ENCODE measurements at regions not wholly inside any gene's neighbourhood (a gene's known extent, or its start where the extent isn't known, plus 50 kb on each side); places are given as distances from the start of the nearest gene placed in this dataset.

DNA sequence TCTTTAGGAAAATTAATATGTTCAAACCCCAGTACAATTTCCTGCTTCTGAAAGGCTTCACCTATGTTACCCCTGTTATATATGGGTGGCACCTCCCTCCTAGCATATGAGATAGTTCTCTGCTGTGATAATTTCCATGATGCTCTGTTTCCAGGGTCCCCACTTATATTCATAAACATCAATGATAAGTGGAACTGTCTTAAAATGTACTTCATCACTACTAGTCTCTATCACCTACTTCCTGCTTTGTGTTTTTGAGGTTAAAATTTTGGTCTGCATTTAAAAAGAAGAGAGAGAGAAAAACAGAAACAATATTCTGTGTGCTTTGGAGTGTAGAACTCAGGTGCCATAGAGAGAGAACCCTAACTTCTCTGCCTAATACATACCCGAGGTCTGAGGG is 234.7 kb downstream of the HTR1A start:
- Histone ChIP-seq H3K4me3 (ENCODE audit: low read depth, low read length) (no peak overlapping the region), H3K4me1 (ENCODE audit: control insufficient read depth, insufficient read depth, low read length, poor library complexity, severe bottlenecking) (no peaks in the 10 kb centered on the region)
- DNase-seq = no peak

DNA sequence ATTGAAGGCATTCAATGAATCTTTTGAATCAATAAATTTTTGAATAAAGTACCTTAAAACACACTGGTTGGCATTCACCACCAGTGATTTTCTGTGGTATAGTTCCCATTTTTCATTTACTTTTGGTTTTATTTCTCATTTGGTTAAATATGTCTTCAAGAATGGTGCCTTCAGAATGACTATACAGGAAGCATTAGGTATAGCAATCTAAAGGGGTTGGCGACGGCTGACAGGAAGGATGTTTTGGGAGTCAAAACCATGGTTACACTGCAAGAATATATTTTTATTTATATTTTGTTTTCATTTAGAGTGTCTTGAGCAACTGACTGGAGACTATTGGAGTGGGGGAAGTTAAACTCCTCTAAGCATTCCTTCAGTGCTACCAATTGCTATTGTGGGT is 235.7 kb downstream of the HTR1A start:
- no peak overlapping the region for H3K27ac ChIP-seq (ENCODE audit: insufficient read depth, low read length, poor library complexity, severe bottlenecking)
- H3K27ac Mint-ChIP-seq = no peak overlapping the region
- H3K36me3 Mint-ChIP-seq = no peaks in the 10 kb centered on the region

More for the DNA sequence above, 234.7 kb downstream of the HTR1A start:
- Histone ChIP-seq H3K36me3 (ENCODE audit: control insufficient read depth, insufficient read depth, low read length) (no peaks in the 10 kb centered on the region), H3K27ac (ENCODE audit: insufficient read depth, low read length, poor library complexity, severe bottlenecking) (no peak overlapping the region), H3K27me3 (ENCODE audit: control insufficient read depth, insufficient read depth, low read length) (no peaks in the 10 kb centered on the region), H3K9me3 (ENCODE audit: control insufficient read depth in 2 of 2, low read length in 2 of 2) (no peaks in the 10 kb centered on the region)
- Mint-ChIP-seq H3K27ac (no peak overlapping the region), H3K9me3 (peaks cover 2 to 19% (median 5%) of the 10 kb centered on the region in 7 donors), H3K36me3 (no peaks in the 10 kb centered on the region), H3K4me3 (no peak overlapping the region), H3K4me1 (no peaks in the 10 kb centered on the region), H3K27me3 (peaks cover 4% of the 10 kb centered on the region)
- ATAC-seq (ENCODE audit: low read depth in 2 of 2) = no peak

DNA sequence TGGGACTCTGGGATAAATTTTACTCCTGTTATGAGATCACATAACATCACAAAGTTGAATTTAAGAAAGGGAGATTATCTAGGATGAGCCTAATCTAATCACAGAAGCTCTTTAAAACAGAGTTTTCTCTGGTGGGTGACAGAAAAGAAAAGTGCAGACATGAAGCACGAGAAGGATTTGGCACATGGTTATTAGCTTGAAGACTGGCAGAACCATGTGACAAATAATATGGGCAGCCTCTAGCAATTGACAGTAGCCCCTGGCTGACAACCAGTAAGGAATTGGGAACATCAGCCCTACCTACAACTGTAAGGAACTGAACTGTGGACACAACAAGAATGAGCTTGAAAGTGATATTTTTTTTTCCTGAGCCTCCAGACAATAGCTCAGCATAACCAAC is 243.1 kb downstream of the HTR1A start:
- DNase-seq (no peak), ATAC-seq (ENCODE audit: low read depth in 2 of 2) (no peak)
- Histone ChIP-seq H3K27ac (ENCODE audit: insufficient read depth, low read length, poor library complexity, severe bottlenecking) (no peak overlapping the region), H3K36me3 (ENCODE audit: control insufficient read depth, insufficient read depth, low read length) (no peaks in the 10 kb centered on the region), H3K27me3 (ENCODE audit: control insufficient read depth, insufficient read depth, low read length) (no peaks in the 10 kb centered on the region), H3K9me3 (ENCODE audit: control insufficient read depth in 2 of 2, low read length in 2 of 2) (no peaks in the 10 kb centered on the region), H3K4me1 (ENCODE audit: control insufficient read depth, insufficient read depth, low read length, poor library complexity, severe bottlenecking) (no peaks in the 10 kb centered on the region), H3K4me3 (ENCODE audit: low read depth, low read length) (no peak overlapping the region)
- Mint-ChIP-seq H3K4me1 (no peaks in the 10 kb centered on the region), H3K27me3 (no peaks in the 10 kb centered on the region), H3K27ac (no peak overlapping the region), H3K36me3 (no peaks in the 10 kb centered on the region), H3K4me3 (no peak overlapping the region), H3K9me3 (peaks cover 0 to 5% (median 3%) of the 10 kb centered on the region in 7 donors)

More for the DNA sequence above, 235.7 kb downstream of the HTR1A start:
- Mint-ChIP-seq H3K4me3 (no peak overlapping the region), H3K4me1 (no peaks in the 10 kb centered on the region), H3K9me3 (peaks cover 0 to 12% (median 5%) of the 10 kb centered on the region in 7 donors), H3K27me3 (peaks cover 4% of the 10 kb centered on the region)
- Histone ChIP-seq H3K4me1 (ENCODE audit: control insufficient read depth, insufficient read depth, low read length, poor library complexity, severe bottlenecking) (no peaks in the 10 kb centered on the region), H3K9me3 (ENCODE audit: control insufficient read depth in 2 of 2, low read length in 2 of 2) (no peaks in the 10 kb centered on the region), H3K36me3 (ENCODE audit: control insufficient read depth, insufficient read depth, low read length) (no peaks in the 10 kb centered on the region), H3K4me3 (ENCODE audit: low read depth, low read length) (no peak overlapping the region), H3K27me3 (ENCODE audit: control insufficient read depth, insufficient read depth, low read length) (no peaks in the 10 kb centered on the region)
- DNase-seq = no peak
- ATAC-seq (ENCODE audit: low read depth in 2 of 2) = no peak

DNA sequence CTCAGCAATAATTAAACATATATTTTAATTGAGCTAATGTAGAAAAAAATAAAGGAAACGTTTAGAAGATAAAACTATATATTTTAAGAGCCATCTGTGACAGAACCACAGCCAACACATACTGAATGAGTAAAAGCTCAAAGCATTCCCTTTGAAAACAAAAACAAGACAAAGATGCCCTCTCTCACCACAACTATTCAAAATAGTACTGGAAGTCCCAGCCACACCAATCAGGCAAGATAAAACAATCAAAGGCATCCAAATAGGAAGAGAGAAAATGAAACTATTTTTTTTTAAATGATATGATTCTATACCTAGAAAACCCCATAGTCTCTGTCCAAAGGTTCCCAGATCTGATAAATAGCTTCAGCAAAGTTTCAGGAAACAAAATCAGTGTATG is 262.0 kb downstream of the HTR1A start:
- no peak overlapping the region for H3K27ac Mint-ChIP-seq
- DNase-seq = no peak

DNA sequence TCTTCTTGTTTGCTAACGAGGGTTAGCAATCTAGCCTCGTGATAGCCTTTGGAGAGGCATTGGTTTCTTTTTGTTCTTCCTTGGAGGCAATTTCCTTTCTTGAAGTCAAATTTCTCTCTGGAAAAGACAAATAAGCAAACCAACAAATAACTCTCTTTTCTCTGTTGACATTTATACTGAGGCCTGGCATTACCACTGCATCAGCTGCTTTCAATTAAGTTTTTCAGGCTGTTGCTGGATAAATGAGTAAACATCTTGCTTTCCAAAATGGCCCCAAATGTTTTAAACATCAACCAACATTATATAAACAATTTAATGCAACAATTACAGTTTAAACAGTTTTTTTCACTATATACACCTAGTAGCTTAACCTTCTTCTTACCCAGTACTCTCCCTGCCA is 264.4 kb downstream of the HTR1A start:
- no peak overlapping the region for H3K27ac ChIP-seq (ENCODE audit: insufficient read depth, low read length, poor library complexity, severe bottlenecking)
- no peaks in the 10 kb centered on the region for H3K36me3 Mint-ChIP-seq
- no peaks in the 10 kb centered on the region for H3K27me3 ChIP-seq (ENCODE audit: control insufficient read depth, insufficient read depth, low read length)
- H3K27ac Mint-ChIP-seq = no peak overlapping the region
- H3K9me3 ChIP-seq (ENCODE audit: control insufficient read depth in 2 of 2, low read length in 2 of 2) = no peaks in the 10 kb centered on the region
- no peak for DNase-seq
- no peaks in the 10 kb centered on the region for H3K36me3 ChIP-seq (ENCODE audit: control insufficient read depth, insufficient read depth, low read length)
- H3K4me1 ChIP-seq (ENCODE audit: control insufficient read depth, insufficient read depth, low read length, poor library complexity, severe bottlenecking) = no peaks in the 10 kb centered on the region
- no peaks in the 10 kb centered on the region for H3K4me1 Mint-ChIP-seq
- H3K9me3 Mint-ChIP-seq = peaks cover 0 to 5% (median 3%) of the 10 kb centered on the region in 7 donors
- H3K27me3 Mint-ChIP-seq = no peaks in the 10 kb centered on the region
- no peak overlapping the region for H3K4me3 ChIP-seq (ENCODE audit: low read depth, low read length)
- ATAC-seq (ENCODE audit: low read depth in 2 of 2) = no peak
- no peak overlapping the region for H3K4me3 Mint-ChIP-seq

More for the DNA sequence above, 262.0 kb downstream of the HTR1A start:
- Histone ChIP-seq H3K4me3 (ENCODE audit: low read depth, low read length) (no peak overlapping the region), H3K27me3 (ENCODE audit: control insufficient read depth, insufficient read depth, low read length) (no peaks in the 10 kb centered on the region), H3K36me3 (ENCODE audit: control insufficient read depth, insufficient read depth, low read length) (no peaks in the 10 kb centered on the region), H3K4me1 (ENCODE audit: control insufficient read depth, insufficient read depth, low read length, poor library complexity, severe bottlenecking) (no peaks in the 10 kb centered on the region), H3K9me3 (ENCODE audit: control insufficient read depth in 2 of 2, low read length in 2 of 2) (no peaks in the 10 kb centered on the region), H3K27ac (ENCODE audit: insufficient read depth, low read length, poor library complexity, severe bottlenecking) (no peak overlapping the region)
- Mint-ChIP-seq H3K36me3 (no peaks in the 10 kb centered on the region), H3K9me3 (peaks cover 0 to 8% (median 3%) of the 10 kb centered on the region in 7 donors), H3K4me1 (no peaks in the 10 kb centered on the region), H3K4me3 (no peak overlapping the region), H3K27me3 (no peaks in the 10 kb centered on the region)
- no peak for ATAC-seq (ENCODE audit: low read depth in 2 of 2)

DNA sequence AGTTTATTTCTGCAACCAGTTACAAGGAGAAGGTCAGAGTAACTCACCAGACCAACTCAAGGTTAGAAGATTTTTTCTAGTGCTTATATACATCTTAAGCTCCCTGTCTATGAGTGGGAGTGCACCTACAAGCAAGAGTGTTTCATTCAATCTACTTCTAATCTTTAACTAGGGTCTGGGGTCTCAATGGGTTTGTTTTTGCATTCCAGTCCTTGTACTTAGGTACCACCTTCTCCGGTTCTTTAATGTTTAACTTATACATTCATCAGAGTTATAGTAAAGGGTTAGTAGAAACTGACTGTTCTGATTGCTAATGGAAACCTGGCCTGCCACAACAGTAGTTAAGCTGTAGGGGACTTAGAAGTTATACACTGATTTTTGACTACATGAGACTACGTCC is 271.7 kb downstream of the HTR1A start:
- Histone ChIP-seq H3K27ac (ENCODE audit: insufficient read depth, low read length, poor library complexity, severe bottlenecking) (no peak overlapping the region), H3K36me3 (ENCODE audit: control insufficient read depth, insufficient read depth, low read length) (no peaks in the 10 kb centered on the region), H3K27me3 (ENCODE audit: control insufficient read depth, insufficient read depth, low read length) (no peaks in the 10 kb centered on the region), H3K4me3 (ENCODE audit: low read depth, low read length) (no peak overlapping the region), H3K4me1 (ENCODE audit: control insufficient read depth, insufficient read depth, low read length, poor library complexity, severe bottlenecking) (no peaks in the 10 kb centered on the region), H3K9me3 (ENCODE audit: control insufficient read depth in 2 of 2, low read length in 2 of 2) (no peaks in the 10 kb centered on the region)
- H3K27me3 Mint-ChIP-seq = no peaks in the 10 kb centered on the region
- peaks cover 0 to 7% (median 0%) of the 10 kb centered on the region in 7 donors for H3K9me3 Mint-ChIP-seq
- H3K4me1 Mint-ChIP-seq = no peaks in the 10 kb centered on the region
- H3K4me3 Mint-ChIP-seq = no peak overlapping the region
- DNase-seq (no peak), ATAC-seq (ENCODE audit: low read depth in 2 of 2) (no peak)
- no peak overlapping the region for H3K27ac Mint-ChIP-seq
- no peaks in the 10 kb centered on the region for H3K36me3 Mint-ChIP-seq

DNA sequence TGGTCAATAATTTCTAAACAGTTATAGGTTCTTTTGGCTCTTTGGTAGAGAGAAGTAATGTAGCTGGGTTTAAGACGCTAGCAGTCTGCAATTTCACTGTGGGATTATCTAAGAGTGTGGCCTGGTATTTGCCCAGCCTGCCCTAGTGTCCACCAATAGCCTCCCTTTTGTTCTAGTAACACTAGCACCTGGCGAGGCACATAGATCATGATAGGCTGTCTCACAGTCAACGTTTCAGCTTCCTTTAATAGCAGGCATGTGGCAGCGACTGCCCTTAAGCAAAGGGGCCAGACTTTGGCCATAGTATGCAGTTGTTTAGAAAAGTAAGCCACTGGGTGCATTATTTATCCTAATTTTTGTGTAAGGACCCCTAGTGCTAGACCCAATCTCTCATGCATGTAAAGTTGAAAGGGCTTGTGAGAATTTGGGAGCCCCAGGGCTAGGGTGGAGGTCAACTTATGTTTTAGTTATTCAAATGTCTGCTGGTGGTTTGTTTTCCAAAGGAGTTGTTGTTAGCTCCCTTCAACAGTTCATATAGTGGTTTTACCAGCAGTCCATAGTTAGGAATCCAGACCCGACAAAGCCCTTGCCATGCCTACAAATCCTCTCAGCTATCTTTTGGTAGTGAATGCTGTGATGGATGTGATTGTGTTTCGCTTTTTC is 274.3 kb downstream of the HTR1A start:
- Histone ChIP-seq H3K27ac (ENCODE audit: insufficient read depth, low read length, poor library complexity, severe bottlenecking) (no peak overlapping the region), H3K36me3 (ENCODE audit: control insufficient read depth, insufficient read depth, low read length) (no peaks in the 10 kb centered on the region), H3K4me1 (ENCODE audit: control insufficient read depth, insufficient read depth, low read length, poor library complexity, severe bottlenecking) (no peaks in the 10 kb centered on the region), H3K4me3 (ENCODE audit: low read depth, low read length) (no peak overlapping the region), H3K9me3 (ENCODE audit: control insufficient read depth in 2 of 2, low read length in 2 of 2) (no peaks in the 10 kb centered on the region), H3K27me3 (ENCODE audit: control insufficient read depth, insufficient read depth, low read length) (no peaks in the 10 kb centered on the region)
- no peak overlapping the region for H3K27ac Mint-ChIP-seq
- H3K27me3 Mint-ChIP-seq = no peaks in the 10 kb centered on the region
- peaks cover 0 to 11% (median 2%) of the 10 kb centered on the region in 7 donors for H3K9me3 Mint-ChIP-seq
- no peak overlapping the region for H3K4me3 Mint-ChIP-seq
- DNase-seq (no peak), ATAC-seq (ENCODE audit: low read depth in 2 of 2) (no peak)
- H3K4me1 Mint-ChIP-seq = no peaks in the 10 kb centered on the region
- H3K36me3 Mint-ChIP-seq = no peaks in the 10 kb centered on the region

DNA sequence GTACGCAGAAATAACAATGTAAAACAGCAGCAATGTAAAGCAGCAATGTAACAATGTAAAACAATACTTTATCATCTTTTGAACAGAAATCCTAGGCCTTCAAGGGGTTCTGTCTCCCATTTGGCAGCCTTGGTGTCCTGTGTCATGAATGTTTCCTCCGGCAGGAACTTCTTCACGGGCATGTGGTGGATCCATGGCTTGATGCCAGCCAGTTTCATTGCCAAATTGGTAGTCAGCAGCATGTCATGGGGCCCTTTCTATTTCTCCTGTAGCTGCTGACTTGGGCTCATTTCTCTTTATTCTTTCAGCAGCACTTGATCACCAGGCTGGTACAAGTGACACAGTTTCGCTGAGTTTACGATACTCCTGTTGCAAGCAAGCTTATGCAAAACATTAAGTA is 275.3 kb downstream of the HTR1A start:
- H3K4me3 ChIP-seq (ENCODE audit: low read depth, low read length) = no peak overlapping the region
- Mint-ChIP-seq H3K27me3 (no peaks in the 10 kb centered on the region), H3K4me1 (no peaks in the 10 kb centered on the region), H3K36me3 (no peaks in the 10 kb centered on the region), H3K27ac (no peak overlapping the region), H3K4me3 (no peak overlapping the region), H3K9me3 (peaks cover 0 to 11% (median 2%) of the 10 kb centered on the region in 7 donors)
- ATAC-seq (ENCODE audit: low read depth in 2 of 2) = no peak
- no peak overlapping the region for H3K27ac ChIP-seq (ENCODE audit: insufficient read depth, low read length, poor library complexity, severe bottlenecking)
- no peaks in the 10 kb centered on the region for H3K4me1 ChIP-seq (ENCODE audit: control insufficient read depth, insufficient read depth, low read length, poor library complexity, severe bottlenecking)
- no peaks in the 10 kb centered on the region for H3K36me3 ChIP-seq (ENCODE audit: control insufficient read depth, insufficient read depth, low read length)
- no peaks in the 10 kb centered on the region for H3K9me3 ChIP-seq (ENCODE audit: control insufficient read depth in 2 of 2, low read length in 2 of 2)
- H3K27me3 ChIP-seq (ENCODE audit: control insufficient read depth, insufficient read depth, low read length) = no peaks in the 10 kb centered on the region
- DNase-seq = no peak
